ENCODE measurements at regions not wholly inside any gene's neighbourhood (a gene's known extent, or its start where the extent isn't known, plus 50 kb on each side); places are given as distances from the start of the nearest gene placed in this dataset.

DNA sequence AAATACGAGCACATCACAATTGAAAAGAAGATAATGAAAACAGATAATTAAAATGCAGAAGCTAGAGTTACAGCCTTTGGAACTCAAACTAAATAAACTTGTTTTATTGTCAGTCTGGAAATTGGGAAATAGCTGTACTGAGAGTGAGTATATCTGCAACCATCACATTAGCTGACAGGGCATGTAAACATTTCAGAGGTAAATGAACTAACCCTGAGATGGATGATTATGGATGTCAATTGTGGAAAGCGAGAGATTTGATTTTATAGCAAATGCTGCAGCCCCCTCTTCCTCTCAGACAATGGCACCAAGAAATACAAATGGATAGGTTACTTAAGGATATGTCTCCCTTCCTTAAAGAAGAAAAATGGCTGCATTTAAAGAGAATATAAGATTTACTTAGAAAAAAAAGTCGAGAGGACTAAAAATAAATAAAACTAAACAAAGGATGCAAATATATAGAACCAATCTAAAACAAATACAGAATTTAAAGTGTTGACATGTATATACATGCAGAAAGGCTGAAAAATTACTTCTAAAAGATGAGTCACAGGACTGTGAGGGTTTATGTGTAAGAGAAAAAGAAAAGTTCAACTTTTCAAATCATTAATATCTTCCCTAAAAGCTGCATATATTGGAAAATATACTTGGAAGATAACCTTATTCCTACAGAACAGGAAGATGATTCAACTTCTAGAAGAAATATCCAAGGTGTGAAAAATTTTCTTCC is 120.3 kb upstream of the FLRT2 start:
- DNase-seq, result no peak

DNA sequence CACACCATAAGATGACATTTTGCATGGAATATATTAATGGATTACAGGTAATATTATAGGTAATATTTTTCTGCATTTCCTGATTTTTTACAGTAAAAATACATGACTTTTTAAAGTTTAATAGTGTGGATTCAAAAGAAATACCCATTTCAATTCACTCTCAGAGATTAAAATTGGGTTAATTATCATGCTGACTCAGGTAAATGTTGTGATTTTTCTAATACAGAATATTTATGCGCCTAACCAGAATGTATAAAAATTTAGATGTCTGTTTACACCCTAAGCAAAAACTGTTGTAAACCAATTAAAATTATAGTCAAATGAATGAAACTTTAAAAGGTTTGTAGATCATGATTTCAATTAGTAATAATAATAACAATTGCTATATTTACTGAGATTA is 117.2 kb upstream of the FLRT2 start:
- no peak for DNase-seq

DNA sequence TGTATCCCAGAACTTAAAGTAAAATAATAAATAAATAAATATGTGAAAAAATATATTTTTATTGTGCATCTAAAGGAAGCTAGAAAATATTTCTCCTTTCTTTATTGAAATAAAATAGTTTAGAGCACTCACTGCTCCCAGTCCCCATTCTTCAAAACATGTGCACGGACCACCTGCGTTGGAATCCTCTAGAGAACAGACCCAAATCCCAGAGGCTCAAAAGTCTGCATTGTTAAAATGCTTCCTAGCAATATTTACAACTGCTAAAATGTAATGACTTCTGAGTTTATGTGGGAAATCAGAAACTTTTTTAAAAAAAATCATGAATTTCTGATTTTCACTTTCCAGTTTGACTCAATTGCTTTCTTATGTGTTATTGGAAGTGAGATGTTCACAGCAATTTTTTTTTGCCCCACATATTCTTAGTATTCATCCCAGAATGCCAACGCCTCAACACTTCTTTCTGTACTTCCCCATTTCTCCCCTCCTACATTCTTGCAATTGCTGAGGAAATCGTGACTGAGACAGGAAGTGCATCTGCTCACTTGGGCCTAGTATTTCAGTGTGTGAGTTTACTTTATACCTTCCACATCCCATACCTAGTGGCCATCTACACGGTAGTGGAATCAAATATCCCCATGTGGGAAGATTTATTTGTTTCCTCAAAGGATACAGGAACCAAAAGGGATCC is 116.0 kb upstream of the FLRT2 start:
- no peak for DNase-seq

DNA sequence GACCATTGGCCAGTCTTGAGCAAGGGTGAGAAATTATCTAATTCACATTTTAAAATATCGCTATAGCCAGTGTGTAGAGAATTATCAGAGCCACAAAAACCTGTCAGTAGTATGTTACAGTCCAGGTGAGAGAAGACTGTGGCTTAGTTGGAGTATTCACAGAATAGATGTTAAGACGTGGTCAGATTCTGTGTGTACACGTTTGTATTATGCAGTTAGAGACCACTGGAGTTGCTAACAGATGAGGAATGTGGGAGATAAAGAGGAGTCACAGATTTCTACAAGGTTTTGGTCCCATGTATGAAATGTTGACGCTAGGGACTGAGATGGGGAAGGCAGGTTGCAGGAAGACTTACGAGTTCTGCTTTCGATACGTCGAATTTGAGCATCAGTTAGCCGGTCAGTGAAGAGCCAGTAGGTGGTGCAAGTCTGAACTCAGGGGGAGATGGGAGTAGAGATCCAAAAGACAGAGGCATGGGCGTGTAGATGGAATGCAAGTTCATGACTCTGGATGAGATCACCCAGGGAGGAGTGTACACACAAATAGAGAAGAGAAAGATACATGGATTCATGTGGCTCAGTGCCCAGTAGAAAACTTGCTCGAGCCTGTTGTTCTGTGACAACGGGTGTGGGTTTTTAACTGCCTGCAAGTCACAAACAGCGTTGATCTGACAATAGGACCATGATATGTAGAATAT is 114.8 kb upstream of the FLRT2 start:
- DNase-seq, result no peak

DNA sequence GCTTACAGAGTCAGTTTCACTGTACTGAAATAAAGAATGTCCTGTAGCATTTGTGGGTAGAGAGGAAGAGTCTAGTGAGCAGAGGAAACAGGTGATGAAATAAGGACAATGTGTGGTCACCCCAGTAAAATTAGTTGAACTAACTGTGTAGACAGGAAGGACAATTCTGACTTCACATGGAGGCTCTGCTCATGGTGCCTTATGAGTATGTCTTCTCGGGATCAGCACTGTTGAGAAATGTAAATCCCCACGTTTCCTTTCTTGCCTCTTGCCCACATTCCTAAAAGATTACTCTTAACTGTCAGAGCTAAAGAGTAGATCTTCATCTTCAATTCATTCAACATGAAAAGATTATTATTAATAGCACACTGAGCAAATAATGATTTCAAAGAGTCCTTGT is 113.2 kb upstream of the FLRT2 start:
- DNase-seq, result no peak

DNA sequence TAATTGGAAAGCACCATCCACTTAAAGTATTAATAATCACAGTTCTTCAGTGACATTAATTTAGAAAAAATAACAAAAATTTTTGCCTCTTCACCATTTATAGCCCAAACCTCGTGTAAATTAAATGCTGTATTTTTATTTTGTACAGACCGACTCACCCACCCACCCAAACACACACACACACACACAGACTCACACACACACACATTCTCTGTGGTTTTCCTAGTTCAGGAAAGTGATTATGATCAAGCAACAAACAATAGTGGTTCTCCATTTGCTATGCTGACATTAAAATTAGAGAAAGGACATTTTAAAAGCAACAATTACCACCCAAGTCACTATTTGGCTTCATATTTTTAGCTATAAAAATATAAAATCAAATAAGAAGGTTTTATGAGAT is 112.5 kb upstream of the FLRT2 start:
- DNase-seq, result no peak

DNA sequence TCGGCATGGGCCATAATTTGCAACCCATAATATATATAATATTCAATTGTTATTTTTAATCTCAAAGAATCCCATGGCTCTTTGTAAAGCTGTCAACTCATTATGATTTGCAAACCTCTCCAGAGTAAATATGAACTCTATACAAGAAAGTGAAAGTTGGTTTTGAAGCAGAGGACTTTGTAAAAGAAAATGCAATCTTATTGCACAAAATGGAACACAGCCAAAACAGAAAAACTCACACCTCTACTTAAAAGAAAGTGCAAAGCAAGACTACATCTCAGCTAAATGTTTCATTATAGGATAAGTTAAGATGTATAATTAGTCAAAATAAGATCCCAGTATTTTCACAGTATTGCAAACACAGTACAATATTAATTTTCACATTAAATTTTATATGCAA is 111.2 kb upstream of the FLRT2 start:
- DNase-seq, result no peak

DNA sequence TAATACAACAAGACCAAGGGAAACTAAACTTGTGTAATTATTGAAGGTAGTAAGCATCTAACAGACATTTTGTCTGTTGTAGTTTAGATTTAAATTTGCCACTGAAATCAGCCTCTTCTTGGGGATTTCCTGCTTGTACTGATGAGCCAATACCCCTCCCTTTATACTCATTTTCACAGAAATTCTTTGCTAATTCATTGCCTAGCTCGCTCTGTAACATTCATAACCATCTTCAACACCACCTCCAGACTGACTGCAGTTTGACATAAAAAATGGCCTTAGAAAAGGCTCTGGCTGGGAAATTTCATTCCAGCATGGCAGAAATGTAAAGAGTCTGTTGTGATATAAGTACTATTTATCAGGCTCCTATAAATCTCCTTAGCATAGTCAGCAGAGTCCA is 109.7 kb upstream of the FLRT2 start:
- no peak for DNase-seq

DNA sequence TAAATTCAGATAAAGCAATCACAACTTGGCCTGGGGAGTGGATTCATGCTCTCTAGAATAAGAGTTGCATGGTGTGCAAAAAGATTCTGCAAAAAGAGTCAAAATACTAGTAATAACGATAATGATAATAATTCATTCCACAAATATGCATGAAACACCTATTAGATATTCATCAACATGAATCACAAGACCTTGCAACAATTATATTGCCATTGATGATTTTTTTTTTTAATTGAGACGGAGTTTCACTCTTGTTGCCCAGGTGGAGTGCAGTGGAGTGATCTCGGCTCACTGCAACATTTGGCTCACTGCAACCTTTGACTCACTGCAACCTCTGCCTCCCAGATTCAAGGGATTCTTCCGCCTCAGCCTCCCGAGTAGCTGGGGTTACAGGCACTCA is 109.2 kb upstream of the FLRT2 start:
- no peak for DNase-seq

DNA sequence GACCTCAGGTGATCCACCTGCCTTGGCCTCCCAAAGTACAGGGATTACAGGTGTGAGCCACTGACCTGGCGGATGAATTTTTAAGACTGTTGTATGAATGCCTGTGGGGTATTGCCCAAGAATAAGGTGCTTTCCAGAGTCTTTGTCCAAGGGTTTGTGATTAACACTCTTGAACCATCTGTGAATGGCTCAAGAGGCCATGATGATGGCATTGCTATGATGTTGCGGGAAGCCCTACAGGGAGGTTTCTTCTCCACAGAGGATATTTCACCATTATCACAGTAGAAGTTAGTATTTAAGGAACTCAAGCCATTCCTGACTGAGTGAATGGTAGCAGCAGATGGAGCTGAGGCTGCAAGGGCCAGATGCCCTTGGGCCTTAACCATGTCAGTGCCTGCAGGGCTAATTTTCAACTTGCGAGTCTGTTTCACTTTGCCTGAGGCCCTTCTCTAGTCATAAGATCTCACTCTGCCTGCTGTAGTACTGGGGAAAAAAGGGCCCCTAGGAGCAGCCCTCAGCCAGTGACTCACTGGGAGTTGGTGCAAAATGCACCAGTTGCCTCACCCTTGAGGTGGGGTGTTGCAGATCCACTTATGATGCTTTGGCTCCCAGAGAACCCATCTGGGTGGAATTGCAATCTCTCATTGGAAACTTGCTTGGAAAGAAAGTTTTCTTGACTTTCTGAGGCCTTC is 108.6 kb upstream of the FLRT2 start:
- no peak for DNase-seq

DNA sequence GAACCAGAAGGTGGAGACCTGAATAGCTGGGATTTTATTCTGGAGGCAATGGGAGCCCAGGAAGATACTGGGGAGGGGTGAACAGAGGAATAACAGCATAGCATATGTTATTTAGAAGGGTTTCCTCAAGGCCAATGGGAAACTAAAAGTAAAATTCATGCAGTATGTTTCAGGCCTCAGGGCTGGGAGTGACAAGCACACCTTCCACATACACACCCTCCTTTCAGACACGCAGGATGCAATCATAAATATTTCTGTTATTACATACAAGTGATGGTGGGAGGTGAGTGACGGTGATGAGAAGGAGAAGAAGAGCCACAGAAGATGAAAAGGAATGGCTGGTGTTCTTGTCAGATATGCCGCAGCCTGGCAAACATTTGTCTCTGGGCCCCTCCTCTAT is 106.1 kb upstream of the FLRT2 start:
- no peak for DNase-seq

DNA sequence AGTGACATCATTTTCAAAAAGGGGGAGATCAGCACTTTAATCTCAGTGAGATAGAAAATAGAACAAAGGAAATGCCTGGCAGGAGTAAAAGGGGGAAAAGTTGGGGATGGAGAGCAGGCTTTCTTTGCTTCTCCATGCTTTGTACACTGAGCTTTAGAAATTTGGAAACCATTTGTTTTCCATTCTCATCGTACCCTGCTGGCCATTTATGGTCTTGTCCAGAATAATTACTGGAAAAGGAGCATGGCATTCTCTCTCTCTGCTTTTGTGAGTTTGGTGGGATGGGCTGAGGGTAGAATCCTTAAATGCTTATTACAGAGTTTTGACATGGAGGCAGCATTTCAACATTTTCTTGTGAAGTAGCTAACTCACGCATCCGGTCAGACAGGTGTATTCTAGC is 104.4 kb upstream of the FLRT2 start:
- no peak for DNase-seq

DNA sequence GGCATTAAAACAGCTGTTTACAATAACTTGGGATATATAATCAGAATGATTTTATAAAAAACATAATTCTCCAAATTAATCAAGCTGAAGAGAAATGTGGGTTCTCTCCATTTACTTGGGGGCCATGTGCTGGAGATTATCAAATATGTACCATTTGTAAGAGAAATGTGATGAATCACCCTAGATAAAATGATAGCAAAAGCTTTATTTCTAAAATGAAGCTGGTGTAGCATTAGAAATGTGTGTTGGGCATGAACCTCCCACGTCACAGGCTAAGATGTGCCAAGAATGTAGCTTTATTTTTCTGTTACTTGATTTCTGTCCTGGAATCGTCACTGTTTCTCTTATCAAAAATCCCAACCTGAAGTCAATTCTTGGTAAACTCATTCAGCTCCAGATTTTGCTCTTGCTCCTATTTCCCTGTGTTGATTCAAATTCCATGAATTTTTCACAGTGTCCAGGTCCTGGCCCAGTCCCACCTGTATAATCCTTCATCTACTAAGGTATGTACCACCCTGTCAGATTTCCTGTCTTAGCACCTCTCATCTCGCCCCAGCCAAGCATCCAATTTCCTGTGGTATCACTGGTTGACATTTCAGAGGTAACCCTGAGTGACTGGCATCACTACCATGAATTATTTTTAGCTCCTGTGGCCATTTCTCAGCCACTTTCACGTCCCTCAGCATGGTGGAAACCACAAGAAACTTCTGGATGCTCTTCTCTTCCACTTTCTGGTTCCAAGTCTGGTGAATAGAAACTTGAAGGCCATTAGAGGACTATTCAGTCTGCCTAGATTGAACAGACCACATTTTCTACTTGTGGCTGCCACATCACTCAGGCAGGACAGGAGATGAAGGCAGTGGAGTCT is 103.6 kb upstream of the FLRT2 start:
- DNase-seq, result no peak

DNA sequence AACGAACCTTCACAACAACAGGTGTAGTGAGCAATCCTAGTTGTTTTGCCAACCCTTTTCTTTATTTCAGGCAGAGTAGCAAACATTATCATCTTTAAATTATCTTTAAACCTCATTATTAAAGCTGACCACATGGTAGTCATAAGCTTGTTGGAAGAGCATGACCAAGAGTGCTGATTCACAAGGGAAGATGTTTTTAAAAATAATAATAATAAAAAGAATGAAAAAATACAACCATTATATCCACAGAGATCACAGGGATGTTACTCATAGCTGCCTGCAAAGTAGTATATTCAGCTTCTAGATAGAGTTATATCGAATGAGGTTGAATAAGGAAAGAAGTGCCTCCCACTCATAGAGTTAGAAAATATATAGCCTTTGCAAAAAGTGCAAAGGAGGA is 101.0 kb upstream of the FLRT2 start:
- no peak for DNase-seq

DNA sequence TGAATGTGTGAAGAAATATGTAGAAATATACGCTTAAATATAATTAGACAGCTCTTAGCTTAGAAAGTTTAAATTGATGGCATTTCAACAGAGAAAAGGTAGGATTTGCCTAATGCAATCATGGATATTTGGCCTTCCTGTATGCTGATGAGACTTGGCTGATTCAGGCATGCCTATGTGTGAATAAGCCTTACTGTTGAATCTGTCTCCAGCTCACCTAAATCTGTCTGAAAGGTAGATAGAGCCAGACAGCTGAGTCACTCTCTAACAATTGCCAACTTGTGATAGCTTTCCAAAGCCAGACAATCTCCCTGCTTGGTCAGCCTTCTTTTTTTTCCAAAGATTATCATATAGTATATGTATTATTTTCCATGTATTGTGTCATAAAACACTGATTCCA is 92.8 kb upstream of the FLRT2 start:
- DNase-seq, result no peak

DNA sequence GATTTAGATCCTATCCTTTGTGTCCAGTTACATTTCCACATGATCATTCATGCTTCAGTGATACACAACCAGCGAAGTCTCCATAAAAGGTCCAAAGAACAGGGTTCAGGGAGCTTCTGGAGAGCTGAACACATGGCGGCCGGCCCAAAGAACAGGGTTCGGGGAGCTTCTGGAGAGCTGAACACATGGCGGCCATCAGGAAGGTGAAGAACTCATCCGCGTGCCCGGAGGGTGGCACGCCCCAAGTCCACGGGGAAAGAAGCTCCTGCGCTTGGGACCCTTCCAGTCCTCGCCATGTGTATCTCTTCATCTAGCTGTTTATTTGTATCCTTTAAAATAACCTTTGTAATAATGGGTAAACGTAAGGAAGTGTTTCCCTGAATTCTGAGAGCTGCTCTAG is 91.9 kb upstream of the FLRT2 start:
- DNase-seq, result no peak

DNA sequence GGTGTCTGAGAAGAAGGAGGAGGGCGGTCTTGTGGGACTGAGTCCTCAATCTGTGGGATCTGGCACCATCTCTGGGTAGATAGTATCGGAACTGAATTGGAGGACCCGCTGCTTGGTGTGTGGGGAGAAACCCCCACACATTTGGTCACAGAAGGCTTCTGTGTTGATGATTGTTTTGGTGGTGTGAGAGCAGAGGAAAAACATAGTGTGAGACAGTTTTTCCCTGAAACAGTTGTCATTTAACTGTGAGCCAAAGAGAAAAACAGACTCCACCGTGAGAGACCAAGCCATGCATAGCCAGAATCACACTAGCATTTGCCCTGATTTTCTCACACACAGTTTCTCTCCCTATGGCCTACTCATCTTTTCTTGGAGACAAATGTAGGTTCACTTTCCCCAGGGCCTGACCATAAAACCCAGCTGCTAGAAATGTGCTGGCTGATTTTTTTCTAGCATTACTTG is 91.4 kb upstream of the FLRT2 start:
- DNase-seq, result no peak

DNA sequence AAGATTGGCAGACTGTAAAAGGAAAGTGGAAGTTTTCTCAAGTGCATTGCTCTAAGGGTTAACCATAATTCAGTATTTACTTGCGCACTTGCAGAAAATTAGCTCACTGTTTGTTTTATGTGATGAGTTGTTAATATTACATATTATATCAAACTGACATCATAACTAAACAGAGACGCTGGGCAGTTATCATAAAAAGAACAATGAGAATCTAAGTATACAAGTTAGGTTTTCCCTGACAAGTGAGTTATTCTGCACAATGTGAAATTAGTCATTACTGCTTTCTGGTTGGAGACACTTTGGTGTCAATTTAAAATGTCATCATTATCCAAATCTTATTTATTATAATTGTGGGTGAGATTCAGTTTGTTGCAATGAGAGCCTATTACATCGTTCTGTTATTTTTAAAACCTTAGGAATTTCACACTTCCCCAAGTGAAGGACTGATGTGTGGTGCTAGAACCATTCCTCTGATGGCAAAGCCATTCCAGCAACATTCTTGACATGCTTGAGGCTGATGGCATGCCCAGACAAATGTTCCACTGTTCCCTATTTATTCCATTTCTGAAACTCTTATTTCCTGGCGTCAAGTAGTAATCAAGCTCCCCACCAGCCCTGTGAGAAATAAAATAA is 90.1 kb upstream of the FLRT2 start:
- DNase-seq, result no peak

DNA sequence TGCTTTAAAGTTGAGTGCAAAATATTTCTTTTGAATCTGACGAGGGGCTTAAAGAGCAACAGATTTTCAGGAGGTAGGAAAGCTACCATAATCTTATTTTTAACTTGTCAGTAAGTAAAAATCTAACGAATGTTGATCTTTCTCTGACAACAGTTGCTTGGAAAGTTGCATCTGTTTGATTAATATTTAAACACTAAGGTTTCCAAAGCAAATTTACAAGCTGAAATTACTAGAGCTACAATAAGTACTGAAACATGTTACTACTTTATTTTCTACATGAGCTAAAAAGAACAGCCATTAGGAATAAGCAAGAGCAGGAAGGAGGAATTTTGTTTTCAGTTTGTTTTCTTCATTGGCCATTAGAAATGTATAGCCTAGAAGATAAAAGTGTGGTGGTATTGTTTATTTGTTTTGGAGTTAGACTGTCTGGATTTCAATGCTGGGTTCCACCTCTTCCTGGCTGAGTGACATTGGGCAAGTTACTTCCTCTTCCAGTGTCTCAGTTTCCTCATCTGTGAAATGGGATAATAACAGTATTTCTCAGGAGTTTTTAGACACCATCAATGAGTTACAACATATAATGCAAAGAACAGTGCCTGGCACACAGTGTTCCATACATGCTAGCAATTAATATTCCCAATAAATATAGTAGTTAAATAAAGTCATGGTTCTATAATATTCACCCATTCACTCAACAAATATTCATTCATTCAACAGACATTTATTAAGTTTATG is 87.9 kb upstream of the FLRT2 start:
- DNase-seq, result no peak

DNA sequence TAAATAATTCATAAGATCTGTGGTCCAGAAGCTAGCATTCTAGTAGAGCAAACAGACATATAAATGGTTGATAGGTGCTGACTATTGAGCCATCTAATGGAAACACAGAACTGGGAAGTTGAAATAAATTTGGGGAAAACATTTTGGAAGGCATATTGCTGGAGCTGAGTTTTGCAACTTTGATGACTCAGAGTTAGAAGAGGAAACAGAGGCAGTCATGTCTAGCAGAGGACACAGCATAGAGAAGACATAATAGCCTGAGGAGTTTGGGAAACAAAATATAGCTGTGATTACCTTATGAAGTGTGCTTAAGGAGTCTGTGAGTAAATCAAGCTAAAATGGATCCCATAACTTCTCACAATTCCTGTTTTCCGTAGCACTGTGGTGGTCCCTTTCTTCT is 86.9 kb upstream of the FLRT2 start:
- DNase-seq, result no peak

DNA sequence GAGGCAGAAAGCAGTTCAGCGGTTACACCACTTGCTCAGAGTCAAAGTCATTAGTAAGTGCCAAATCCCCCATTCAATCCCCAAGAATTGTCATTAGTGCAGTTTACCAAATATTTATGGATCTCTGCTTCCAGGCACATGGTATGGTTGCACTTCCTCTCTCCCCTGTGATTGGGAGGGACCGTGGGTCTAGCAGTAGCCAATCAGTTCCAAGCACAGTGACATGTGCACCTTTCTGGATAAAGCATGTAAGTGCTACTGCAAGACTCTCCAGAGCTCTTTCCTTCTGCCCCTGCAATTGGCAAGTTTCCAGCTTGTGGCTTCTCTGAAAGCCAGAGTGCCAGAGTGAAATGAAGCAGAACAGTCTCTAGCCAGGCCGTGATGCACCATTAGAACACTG is 85.3 kb upstream of the FLRT2 start:
- DNase-seq, result no peak

All from NCI-H774 (cell line).